HG02970 (cell line): ENCODE measurements at regions not wholly inside any gene's neighbourhood (a gene's known extent, or its start where the extent isn't known, plus 50 kb on each side); places are given as distances from the start of the nearest gene placed in this dataset.

Experiments used
- ATAC-seq: cut with Tn5 transposase; IDR thresholded peaks from one replicate; pipeline ENCODE4 v1.9.1; 2021; ENCODE audit warnings: mild to moderate bottlenecking, moderate library complexity, moderate number of reproducible peaks; ENCODE audit not compliant: unreplicated experiment, low FRiP score

GRCh38 chr2:176388861-176389260 is 119.6 kb downstream of the MTX2 start:
- no peak for ATAC-seq

GRCh38 chr2:176390276-176391147 is 121.3 kb downstream of the MTX2 start:
- no peak for ATAC-seq

GRCh38 chr2:176391148-176391419 is 121.8 kb downstream of the MTX2 start:
- ATAC-seq = no peak

GRCh38 chr2:176392249-176392648 is 123.0 kb downstream of the MTX2 start:
- no peak for ATAC-seq

GRCh38 chr2:176392744-176393414 is 123.6 kb downstream of the MTX2 start:
- ATAC-seq = no peak

- no peak for ATAC-seq
These were observed 126.1 kb downstream of the MTX2 start for GRCh38 chr2:176395273-176395854.

GRCh38 chr2:176398243-176399073 is 129.2 kb downstream of the MTX2 start:
- ATAC-seq = no peak

GRCh38 chr2:176399074-176399598 is 129.9 kb downstream of the MTX2 start:
- ATAC-seq = no peak

- no peak for ATAC-seq
These were observed 136.2 kb downstream of the MTX2 start for GRCh38 chr2:176405477-176405876.

GRCh38 chr2:176407706-176408105 is 138.5 kb downstream of the MTX2 start:
- ATAC-seq = no peak

GRCh38 chr2:176409671-176410070 is 140.4 kb downstream of the MTX2 start:
- ATAC-seq = no peak

- ATAC-seq = no peak
These were observed 142.9 kb downstream of the MTX2 start for GRCh38 chr2:176412136-176412535.

- no peak for ATAC-seq
These were observed 144.5 kb downstream of the MTX2 start for GRCh38 chr2:176413786-176414185.

GRCh38 chr2:176414641-176415040 is 145.4 kb downstream of the MTX2 start:
- ATAC-seq = no peak

GRCh38 chr2:176415174-176415895 is 146.1 kb downstream of the MTX2 start:
- ATAC-seq = no peak

GRCh38 chr2:176415937-176416499 is 146.8 kb downstream of the MTX2 start:
- no peak for ATAC-seq

- ATAC-seq = no peak
These were observed 149.5 kb downstream of the MTX2 start for GRCh38 chr2:176418768-176419167.

GRCh38 chr2:176419591-176420071 is 150.4 kb downstream of the MTX2 start:
- no peak for ATAC-seq

GRCh38 chr2:176421297-176422050 is 152.2 kb downstream of the MTX2 start:
- no peak for ATAC-seq
